Spinal cord (tissue), 9 donors: ENCODE measurements at regions not wholly inside any gene's neighbourhood (a gene's known extent, or its start where the extent isn't known, plus 50 kb on each side); places are given as distances from the start of the nearest gene placed in this dataset.

Experiments
- DNase-seq, 6 donors: peaks; one replicate each; pipeline versions ENCODE4 v3.0.0 to v3.0.0-alpha.2; 2013 to 2015; ENCODE audit warnings: low spot score in 6 of 6, low read depth in 4 of 6
- H3K27ac ChIP-seq: one replicate; pipeline ENCODE4 v1.5.1; 2013; ENCODE audit warnings: low read depth, low read length, control low read depth
- H3K27me3 ChIP-seq: one replicate; pipeline ENCODE4 v1.6.1; 2013; ENCODE audit warnings: low read length; ENCODE audit not compliant: control insufficient read depth, insufficient read depth
- H3K36me3 ChIP-seq: one replicate; pipeline ENCODE4 v1.6.1; 2013; ENCODE audit warnings: low read length; ENCODE audit not compliant: control insufficient read depth, insufficient read depth
- H3K4me1 ChIP-seq: one replicate; pipeline ENCODE4 v1.6.1; 2013; ENCODE audit warnings: low read length; ENCODE audit not compliant: control insufficient read depth, insufficient read depth
- H3K4me3 ChIP-seq: one replicate; pipeline ENCODE4 v1.5.1; 2013; ENCODE audit warnings: low read depth, low read length, control low read depth
- H3K9me3 ChIP-seq: one replicate; pipeline ENCODE4 v1.6.1; 2013; ENCODE audit warnings: low read length; ENCODE audit not compliant: control insufficient read depth, insufficient read depth
- WGBS: methylation state at CpG from one replicate; pipeline ENCODE4 v1.1.5; 2013; ENCODE audit warnings: missing lambda C conversion rate; ENCODE audit not compliant: insufficient coverage; 5-methylcytosine and 5-hydroxymethylcytosine counted together
- donor health status: healthy.

- no peak for DNase-seq
- Histone ChIP-seq H3K36me3 (no peaks in the 10 kb centered on the region), H3K9me3 (no peaks in the 10 kb centered on the region), H3K4me3 (no peak overlapping the region), H3K4me1 (no peaks in the 10 kb centered on the region), H3K27me3 (no peaks in the 10 kb centered on the region), H3K27ac (no peak overlapping the region)
- WGBS = no CpG with 5 or more reads among the region's 2 CpGs
These were observed 201.4 kb upstream of the EOMES start for GRCh38 chr3:27923349-27924068.

GRCh38 chr3:27927882-27928281 is 205.8 kb upstream of the EOMES start:
- no peak overlapping the region for H3K4me3 ChIP-seq
- no peak for DNase-seq
- no peak overlapping the region for H3K27ac ChIP-seq
- no peaks in the 10 kb centered on the region for H3K27me3 ChIP-seq
- H3K4me1 ChIP-seq = no peaks in the 10 kb centered on the region
- no peaks in the 10 kb centered on the region for H3K36me3 ChIP-seq
- H3K9me3 ChIP-seq = no peaks in the 10 kb centered on the region
- WGBS = no CpG with 5 or more reads among the region's 1 CpG

- Histone ChIP-seq H3K4me3 (no peak overlapping the region), H3K4me1 (no peaks in the 10 kb centered on the region), H3K36me3 (no peaks in the 10 kb centered on the region), H3K27ac (no peak overlapping the region), H3K9me3 (no peaks in the 10 kb centered on the region), H3K27me3 (no peaks in the 10 kb centered on the region)
- no CpG with 5 or more reads among the region's 1 CpG for WGBS
- DNase-seq = no peak
These were observed 208.0 kb upstream of the EOMES start for GRCh38 chr3:27930052-27930602.

GRCh38 chr3:27935492-27935891 is 213.4 kb upstream of the EOMES start:
- Histone ChIP-seq H3K27me3 (no peaks in the 10 kb centered on the region), H3K36me3 (no peaks in the 10 kb centered on the region), H3K4me1 (no peaks in the 10 kb centered on the region), H3K27ac (no peak overlapping the region), H3K9me3 (no peaks in the 10 kb centered on the region), H3K4me3 (no peak overlapping the region)
- no peak for DNase-seq
- no CpG with 5 or more reads among the region's 2 CpGs for WGBS

GRCh38 chr3:27939521-27939920 is 217.4 kb upstream of the EOMES start:
- no peaks in the 10 kb centered on the region for H3K4me1 ChIP-seq
- H3K9me3 ChIP-seq = no peaks in the 10 kb centered on the region
- H3K36me3 ChIP-seq = no peaks in the 10 kb centered on the region
- H3K27ac ChIP-seq = no peak overlapping the region
- no peak for DNase-seq
- H3K27me3 ChIP-seq = no peaks in the 10 kb centered on the region
- no peak overlapping the region for H3K4me3 ChIP-seq

- H3K27me3 ChIP-seq = no peaks in the 10 kb centered on the region
- H3K36me3 ChIP-seq = no peaks in the 10 kb centered on the region
- 0% methylated on average over 1 of the region's 5 CpGs for WGBS
- no peak overlapping the region for H3K4me3 ChIP-seq
- H3K27ac ChIP-seq = no peak overlapping the region
- H3K4me1 ChIP-seq = no peaks in the 10 kb centered on the region
- DNase-seq = no peak
- H3K9me3 ChIP-seq = no peaks in the 10 kb centered on the region
These were observed 217.8 kb upstream of the EOMES start for GRCh38 chr3:27939940-27940339.

- Histone ChIP-seq H3K4me3 (no peak overlapping the region), H3K27ac (no peak overlapping the region), H3K9me3 (no peaks in the 10 kb centered on the region), H3K36me3 (no peaks in the 10 kb centered on the region), H3K27me3 (no peaks in the 10 kb centered on the region), H3K4me1 (no peaks in the 10 kb centered on the region)
- DNase-seq = peak in 1 of 6 donors; percentile 4
- WGBS = 33% methylated on average over 2 of the region's 3 CpGs
These were observed 221.0 kb upstream of the EOMES start for GRCh38 chr3:27943106-27943505.

GRCh38 chr3:27945229-27945628 is 223.1 kb upstream of the EOMES start:
- DNase-seq = no peak
- no peak overlapping the region for H3K27ac ChIP-seq
- no peaks in the 10 kb centered on the region for H3K36me3 ChIP-seq
- H3K9me3 ChIP-seq = no peaks in the 10 kb centered on the region
- WGBS = 88% methylated on average over 2 of the region's 4 CpGs
- H3K4me1 ChIP-seq = no peaks in the 10 kb centered on the region
- H3K27me3 ChIP-seq = no peaks in the 10 kb centered on the region
- H3K4me3 ChIP-seq = no peak overlapping the region

GRCh38 chr3:27960133-27960532 is 238.0 kb upstream of the EOMES start:
- Histone ChIP-seq H3K4me1 (no peaks in the 10 kb centered on the region), H3K27me3 (no peaks in the 10 kb centered on the region), H3K9me3 (no peaks in the 10 kb centered on the region), H3K36me3 (no peaks in the 10 kb centered on the region), H3K4me3 (no peak overlapping the region), H3K27ac (no peak overlapping the region)
- WGBS = no CpG with 5 or more reads among the region's 2 CpGs
- DNase-seq = no peak

GRCh38 chr3:27963519-27963918 is 241.4 kb upstream of the EOMES start:
- Histone ChIP-seq H3K27me3 (no peaks in the 10 kb centered on the region), H3K27ac (no peak overlapping the region), H3K9me3 (no peaks in the 10 kb centered on the region), H3K4me1 (no peaks in the 10 kb centered on the region), H3K4me3 (no peak overlapping the region), H3K36me3 (no peaks in the 10 kb centered on the region)
- DNase-seq = no peak
- WGBS = no CpG with 5 or more reads among the region's 3 CpGs
